DOHH2 (cell line): ENCODE measurements at regions not wholly inside any gene's neighbourhood (a gene's known extent, or its start where the extent isn't known, plus 50 kb on each side); places are given as distances from the start of the nearest gene placed in this dataset.

Source experiments
- H3F3A ChIP-seq: fragments of 200-600 bp; sonication (generic), shearing (Covaris generic); 2 replicates; pipeline ENCODE4 v1.6.0; 2016; ENCODE audit warnings: antibody characterized with exemption, mild to moderate bottlenecking; ENCODE audit not compliant: control insufficient read depth, insufficient read depth
- H3K27ac ChIP-seq: fragments of 200-600 bp; sonication (generic); 2 replicates; pipeline ENCODE4 v1.5.1; 2014; ENCODE audit warnings: low read depth, mild to moderate bottlenecking, low read length, moderate library complexity
- H3K27me3 ChIP-seq: fragments of 200-600 bp; sonication (generic); 2 replicates; pipeline ENCODE4 v1.6.1; 2014; ENCODE audit warnings: mild to moderate bottlenecking, low read length, mixed read lengths; ENCODE audit not compliant: control insufficient read depth
- H3K36me3 ChIP-seq: fragments of 200-600 bp; sonication (generic); 2 replicates; pipeline ENCODE4 v1.6.1; 2014; ENCODE audit warnings: mild to moderate bottlenecking, low read length, moderate library complexity, mixed read lengths; ENCODE audit not compliant: control insufficient read depth
- H3K4me1 ChIP-seq: fragments of 200-600 bp; sonication (generic); 2 replicates; pipeline ENCODE4 v1.6.1; 2014; ENCODE audit warnings: mild to moderate bottlenecking, low read length, mixed read lengths; ENCODE audit not compliant: control insufficient read depth
- H3K4me2 ChIP-seq: fragments of 200-600 bp; sonication (generic); 2 replicates; pipeline ENCODE4 v1.6.0; 2014; ENCODE audit warnings: mild to moderate bottlenecking, low read length, moderate library complexity
- H3K4me3 ChIP-seq: fragments of 200-600 bp; sonication (generic); 2 replicates; pipeline ENCODE4 v1.5.1; 2014; ENCODE audit warnings: mild to moderate bottlenecking, low read length, mixed read lengths
- H3K79me2 ChIP-seq: fragments of 200-600 bp; sonication (generic); 2 replicates; pipeline ENCODE4 v1.6.1; 2014; ENCODE audit warnings: mild to moderate bottlenecking, low read length, mixed read lengths; ENCODE audit not compliant: control insufficient read depth
- H3K9me2 ChIP-seq: fragments of 200-600 bp; sonication (generic); replicated peaks from 2 replicates; pipeline ENCODE4 v1.6.1; 2014; ENCODE audit warnings: mild to moderate bottlenecking, low read length, mixed read lengths; ENCODE audit not compliant: control insufficient read depth
- H3K9me3 ChIP-seq: fragments of 200-600 bp; sonication (generic); 2 replicates; pipeline ENCODE4 v1.6.1; 2014; ENCODE audit warnings: antibody characterized with exemption, low read length, mixed read lengths; ENCODE audit not compliant: control insufficient read depth, insufficient read depth
- H4K20me1 ChIP-seq: fragments of 200-600 bp; sonication (generic); 2 replicates; pipeline ENCODE4 v1.6.0; 2014; ENCODE audit warnings: low read depth, mild to moderate bottlenecking, antibody characterized with exemption, low read length, moderate library complexity; ENCODE audit not compliant: control insufficient read depth, insufficient read depth
- EZH2phosphoT487 ChIP-seq: fragments of 200-600 bp; sonication (generic); IDR thresholded peaks from 2 replicates; pipeline ENCODE4 v1.6.1; 2017; ENCODE audit warnings: borderline replicate concordance, mild to moderate bottlenecking, antibody characterized with exemption, low read length, moderate library complexity, mixed read lengths
- TF ChIP-seq, protein P1 (sequence below): fragments of 200-600 bp; sonication (generic); IDR thresholded peaks from one replicate; pipeline ENCODE4 v1.5.1; 2014; ENCODE audit warnings: antibody characterized with exemption, mild to moderate bottlenecking, low read depth, low read length; ENCODE audit not compliant: poor library complexity, severe bottlenecking

DNA sequence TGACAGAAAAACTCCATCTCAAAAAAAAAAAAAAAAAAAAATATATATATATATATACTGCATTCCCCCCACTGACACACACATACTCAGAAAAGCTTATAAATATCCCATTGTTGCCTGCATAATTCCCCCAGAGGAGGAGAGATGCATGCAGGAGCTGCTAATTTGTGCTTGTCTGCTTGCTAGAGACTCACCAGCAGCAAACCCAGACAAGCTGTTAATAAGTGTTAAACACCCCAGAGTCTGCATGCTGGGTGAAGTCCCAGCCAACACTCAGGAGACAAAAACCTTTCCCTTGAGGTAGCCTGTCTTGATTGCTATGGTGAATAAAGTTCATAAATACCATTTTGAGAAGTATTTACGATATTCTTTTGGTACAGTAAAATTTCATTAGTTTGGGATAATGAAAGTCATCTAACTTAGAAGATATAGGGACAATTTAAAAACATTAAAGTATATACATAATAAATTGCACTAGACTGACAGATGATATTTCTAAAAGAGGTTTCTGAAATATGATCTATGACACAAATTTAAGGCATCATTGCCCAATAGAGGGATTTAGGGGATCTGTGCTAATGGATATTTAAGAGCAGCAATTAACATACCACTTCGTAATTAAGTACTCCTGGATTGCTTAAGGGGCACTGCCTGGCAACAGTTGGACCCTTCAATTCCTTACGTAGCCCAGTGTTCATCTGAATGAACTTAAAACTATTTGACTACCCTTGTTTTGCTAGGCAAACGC, 400.0 kb upstream of the C2CD4B start:
- H3K79me2 ChIP-seq, result no peaks in the 10 kb centered on the region
- no peaks in the 10 kb centered on the region for H4K20me1 ChIP-seq
- no peaks in the 10 kb centered on the region for H3F3A ChIP-seq
- TF ChIP-seq, protein P1, sequence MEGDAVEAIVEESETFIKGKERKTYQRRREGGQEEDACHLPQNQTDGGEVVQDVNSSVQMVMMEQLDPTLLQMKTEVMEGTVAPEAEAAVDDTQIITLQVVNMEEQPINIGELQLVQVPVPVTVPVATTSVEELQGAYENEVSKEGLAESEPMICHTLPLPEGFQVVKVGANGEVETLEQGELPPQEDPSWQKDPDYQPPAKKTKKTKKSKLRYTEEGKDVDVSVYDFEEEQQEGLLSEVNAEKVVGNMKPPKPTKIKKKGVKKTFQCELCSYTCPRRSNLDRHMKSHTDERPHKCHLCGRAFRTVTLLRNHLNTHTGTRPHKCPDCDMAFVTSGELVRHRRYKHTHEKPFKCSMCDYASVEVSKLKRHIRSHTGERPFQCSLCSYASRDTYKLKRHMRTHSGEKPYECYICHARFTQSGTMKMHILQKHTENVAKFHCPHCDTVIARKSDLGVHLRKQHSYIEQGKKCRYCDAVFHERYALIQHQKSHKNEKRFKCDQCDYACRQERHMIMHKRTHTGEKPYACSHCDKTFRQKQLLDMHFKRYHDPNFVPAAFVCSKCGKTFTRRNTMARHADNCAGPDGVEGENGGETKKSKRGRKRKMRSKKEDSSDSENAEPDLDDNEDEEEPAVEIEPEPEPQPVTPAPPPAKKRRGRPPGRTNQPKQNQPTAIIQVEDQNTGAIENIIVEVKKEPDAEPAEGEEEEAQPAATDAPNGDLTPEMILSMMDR, result no peak
- TF ChIP-seq EZH2phosphoT487, result no peak
- no peaks in the 10 kb centered on the region for H3K4me1 ChIP-seq
- no peaks in the 10 kb centered on the region for H3K9me2 ChIP-seq
- H3K36me3 ChIP-seq, result no peaks in the 10 kb centered on the region
- H3K27me3 ChIP-seq, result peaks cover 3% of the 10 kb centered on the region; the same call in 1 of the 2 replicates
- no peak overlapping the region for H3K27ac ChIP-seq
- H3K4me2 ChIP-seq, result no peak overlapping the region
- no peak overlapping the region for H3K4me3 ChIP-seq
- no peaks in the 10 kb centered on the region for H3K9me3 ChIP-seq

DNA sequence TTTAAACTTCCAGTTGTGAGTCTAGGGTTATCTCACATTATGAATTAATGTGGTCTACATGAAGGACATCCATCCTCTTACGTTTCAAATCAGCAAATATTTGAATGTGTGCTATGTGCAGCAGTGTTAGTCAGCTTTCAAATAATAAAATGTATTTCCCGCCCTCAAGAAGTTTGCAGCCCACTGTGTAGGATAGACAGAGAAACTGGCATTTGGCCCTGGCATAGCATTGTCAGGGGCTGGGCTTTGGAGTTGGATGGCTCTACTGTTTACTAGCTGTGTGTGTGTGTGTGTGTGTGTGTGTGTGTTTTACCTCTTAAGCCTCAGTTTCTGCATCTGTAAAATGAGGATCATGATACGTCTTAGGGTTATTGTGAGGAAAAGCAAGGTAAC, 400.5 kb upstream of the C2CD4B start:
- Histone ChIP-seq H3K27ac (no peak overlapping the region), H3K79me2 (no peaks in the 10 kb centered on the region), H3K36me3 (no peaks in the 10 kb centered on the region), H3K4me3 (no peak overlapping the region), H4K20me1 (no peaks in the 10 kb centered on the region), H3K27me3 (peaks cover 3% of the 10 kb centered on the region; the same call in 1 of the 2 replicates), H3K9me3 (no peaks in the 10 kb centered on the region), H3F3A (no peaks in the 10 kb centered on the region), H3K4me1 (no peaks in the 10 kb centered on the region), H3K9me2 (no peaks in the 10 kb centered on the region), H3K4me2 (no peak overlapping the region)
- no peak for TF ChIP-seq EZH2phosphoT487
- TF ChIP-seq, protein P1, result no peak

DNA sequence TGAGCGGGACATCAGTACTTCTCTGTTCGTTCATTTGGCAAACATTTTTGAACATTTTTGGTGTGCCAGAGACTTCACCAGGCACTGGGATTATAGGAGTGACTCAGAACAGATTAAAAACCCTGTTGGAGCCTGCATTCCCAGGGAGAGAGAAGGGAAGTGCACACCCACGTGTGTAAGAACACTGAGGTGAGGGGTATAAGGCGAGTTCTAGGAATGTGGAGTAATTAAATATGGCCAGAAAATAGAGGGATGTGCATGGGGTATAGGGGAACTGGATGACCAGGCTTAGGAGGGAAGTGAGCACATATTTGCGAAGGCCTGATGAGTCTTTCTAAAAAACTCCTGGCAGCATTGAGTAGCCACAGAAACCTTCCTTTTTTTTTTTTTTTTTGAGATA, 401.2 kb upstream of the C2CD4B start:
- Histone ChIP-seq H3K9me2 (no peaks in the 10 kb centered on the region), H3K9me3 (no peaks in the 10 kb centered on the region), H4K20me1 (no peaks in the 10 kb centered on the region), H3K36me3 (no peaks in the 10 kb centered on the region), H3K27me3 (peaks cover 3% of the 10 kb centered on the region; the same call in 1 of the 2 replicates), H3K27ac (no peak overlapping the region), H3K4me2 (no peak overlapping the region), H3F3A (no peaks in the 10 kb centered on the region), H3K4me3 (no peak overlapping the region), H3K79me2 (no peaks in the 10 kb centered on the region), H3K4me1 (no peaks in the 10 kb centered on the region)
- TF ChIP-seq EZH2phosphoT487, result no peak
- TF ChIP-seq, protein P1, result no peak
